ENCODE measurements at regions not wholly inside any gene's neighbourhood (a gene's known extent, or its start where the extent isn't known, plus 50 kb on each side); places are given as distances from the start of the nearest gene placed in this dataset.

GRCh38 chrX:137423241-137423640 lies 142.7 kb upstream of the ZIC3 start:
- no peak for DNase-seq (ENCODE audit: low spot score)
- Histone ChIP-seq H3K9me3 (no peaks in the 10 kb centered on the region), H3K4me3 (no peak overlapping the region), H3K27ac (no peak overlapping the region), H3K4me1 (peaks cover 0 to 10% of the 10 kb centered on the region in 2 donors), H3K27me3 (peaks cover 14 to 34% of the 10 kb centered on the region in 2 donors), H3K36me3 (no peaks in the 10 kb centered on the region)
- TF ChIP-seq, protein P1, sequence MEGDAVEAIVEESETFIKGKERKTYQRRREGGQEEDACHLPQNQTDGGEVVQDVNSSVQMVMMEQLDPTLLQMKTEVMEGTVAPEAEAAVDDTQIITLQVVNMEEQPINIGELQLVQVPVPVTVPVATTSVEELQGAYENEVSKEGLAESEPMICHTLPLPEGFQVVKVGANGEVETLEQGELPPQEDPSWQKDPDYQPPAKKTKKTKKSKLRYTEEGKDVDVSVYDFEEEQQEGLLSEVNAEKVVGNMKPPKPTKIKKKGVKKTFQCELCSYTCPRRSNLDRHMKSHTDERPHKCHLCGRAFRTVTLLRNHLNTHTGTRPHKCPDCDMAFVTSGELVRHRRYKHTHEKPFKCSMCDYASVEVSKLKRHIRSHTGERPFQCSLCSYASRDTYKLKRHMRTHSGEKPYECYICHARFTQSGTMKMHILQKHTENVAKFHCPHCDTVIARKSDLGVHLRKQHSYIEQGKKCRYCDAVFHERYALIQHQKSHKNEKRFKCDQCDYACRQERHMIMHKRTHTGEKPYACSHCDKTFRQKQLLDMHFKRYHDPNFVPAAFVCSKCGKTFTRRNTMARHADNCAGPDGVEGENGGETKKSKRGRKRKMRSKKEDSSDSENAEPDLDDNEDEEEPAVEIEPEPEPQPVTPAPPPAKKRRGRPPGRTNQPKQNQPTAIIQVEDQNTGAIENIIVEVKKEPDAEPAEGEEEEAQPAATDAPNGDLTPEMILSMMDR (IDR thresholded peaks at IDR 0.05): no peak

DNA sequence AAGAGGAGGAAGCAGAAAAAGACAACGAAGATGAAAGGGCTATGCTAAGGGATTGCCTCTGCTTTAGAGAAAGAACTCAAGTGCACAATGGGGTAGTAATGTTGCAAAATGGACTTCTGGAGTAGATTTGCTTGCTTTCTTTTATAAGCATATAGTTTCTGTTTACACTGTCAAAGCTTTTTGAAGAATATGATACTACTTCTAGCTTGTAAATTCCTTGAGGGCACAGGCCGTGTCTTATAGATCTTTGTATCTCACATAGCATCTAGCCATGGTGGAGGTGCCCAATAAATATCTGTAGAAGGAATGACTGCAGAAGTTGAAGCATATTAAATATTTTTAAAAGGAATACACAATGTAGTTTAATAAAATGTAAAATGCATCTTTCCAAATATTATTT lies 147.8 kb upstream of the ZIC3 start:
- Histone ChIP-seq H3K27me3 (peaks cover 0 to 7% of the 10 kb centered on the region in 2 donors), H3K36me3 (no peaks in the 10 kb centered on the region), H3K27ac (no peak overlapping the region), H3K4me1 (no peaks in the 10 kb centered on the region), H3K4me3 (no peak overlapping the region), H3K9me3 (no peaks in the 10 kb centered on the region)
- TF ChIP-seq, protein P1 (IDR thresholded peaks at IDR 0.05): no peak
- no peak for DNase-seq (ENCODE audit: low spot score)

- TF ChIP-seq, protein P1 (IDR thresholded peaks at IDR 0.05): no peak
- Histone ChIP-seq H3K4me1 (no peaks in the 10 kb centered on the region), H3K27ac (no peak overlapping the region), H3K27me3 (no peaks in the 10 kb centered on the region), H3K9me3 (no peaks in the 10 kb centered on the region), H3K36me3 (no peaks in the 10 kb centered on the region), H3K4me3 (no peak overlapping the region)
- no peak for DNase-seq (ENCODE audit: low spot score)
Measured at GRCh38 chrX:137413190-137413589, 152.7 kb upstream of the ZIC3 start.

GRCh38 chrX:137405449-137406140 lies 160.3 kb upstream of the ZIC3 start:
- no peak for DNase-seq (ENCODE audit: low spot score)
- Histone ChIP-seq H3K36me3 (no peaks in the 10 kb centered on the region), H3K4me3 (no peak overlapping the region), H3K27me3 (no peaks in the 10 kb centered on the region), H3K4me1 (no peaks in the 10 kb centered on the region), H3K27ac (no peak overlapping the region), H3K9me3 (no peaks in the 10 kb centered on the region)
- TF ChIP-seq, protein P1 (IDR thresholded peaks at IDR 0.05): no peak

DNA sequence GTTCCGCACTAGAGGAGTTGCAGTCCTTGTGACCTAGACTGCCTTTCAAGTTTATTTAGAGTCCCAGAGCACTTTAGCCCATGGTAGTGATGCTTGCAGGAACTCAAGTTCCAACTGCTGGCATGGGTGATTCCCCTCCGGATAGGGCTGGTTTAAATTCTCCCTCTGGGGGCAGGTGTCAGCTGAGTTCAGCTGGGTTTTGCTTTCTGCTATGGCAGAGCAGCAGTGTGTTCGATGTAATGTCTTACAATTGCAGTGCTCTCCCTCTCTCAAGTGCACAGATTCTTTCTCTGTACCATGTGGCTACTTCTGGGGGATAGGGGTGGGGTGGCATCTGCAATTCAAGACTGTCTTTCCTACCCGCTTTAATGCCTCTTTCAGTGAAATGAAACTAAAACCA lies 164.8 kb upstream of the ZIC3 start:
- no peak for DNase-seq (ENCODE audit: low spot score)
- Histone ChIP-seq H3K27ac (no peak overlapping the region), H3K9me3 (no peaks in the 10 kb centered on the region), H3K36me3 (no peaks in the 10 kb centered on the region), H3K4me3 (no peak overlapping the region), H3K4me1 (no peaks in the 10 kb centered on the region), H3K27me3 (no peaks in the 10 kb centered on the region)
- TF ChIP-seq, protein P1 (IDR thresholded peaks at IDR 0.05): no peak

- Histone ChIP-seq H3K27ac (no peak overlapping the region), H3K4me3 (no peak overlapping the region), H3K4me1 (no peaks in the 10 kb centered on the region), H3K36me3 (no peaks in the 10 kb centered on the region), H3K27me3 (no peaks in the 10 kb centered on the region), H3K9me3 (no peaks in the 10 kb centered on the region)
- no peak for DNase-seq (ENCODE audit: low spot score)
- TF ChIP-seq, protein P1 (IDR thresholded peaks at IDR 0.05): no peak
Measured at GRCh38 chrX:137387646-137388045, 178.3 kb upstream of the ZIC3 start.

Data from right atrium auricular region (tissue), 2 donors.